ENCODE measurements at regions not wholly inside any gene's neighbourhood (a gene's known extent, or its start where the extent isn't known, plus 50 kb on each side); places are given as distances from the start of the nearest gene placed in this dataset.

- H3K4me2 ChIP-seq (ENCODE audit: low read length), result no peak overlapping the region
- H3K4me3 ChIP-seq (replicated peaks in 1 of 2; ENCODE audit: low read depth in 1 of 2, low read length in 2 of 2), result no peak overlapping the region
- no peaks in the 10 kb centered on the region for H4K20me1 ChIP-seq (ENCODE audit: insufficient read depth)
- POLR2A ChIA-PET, result no interaction called here
- no TSS peak for BruUV-seq (replicated peaks)
- H3K27ac ChIP-seq (ENCODE audit: low read depth, low read length), result no peak overlapping the region
- no peak for TF ChIP-seq POLR2A (IDR thresholded peaks at IDR 0.05; ENCODE audit: borderline replicate concordance, extremely low read depth, insufficient read depth, insufficient read length)
- TF ChIP-seq EZH2phosphoT487 (IDR thresholded peaks at IDR 0.05; ENCODE audit: borderline replicate concordance), result no peak
- no peak for TF ChIP-seq TCF7L2 (IDR thresholded peaks at IDR 0.05; ENCODE audit: borderline replicate concordance, extremely low read depth, insufficient read depth, insufficient read length)
- no peak for TF ChIP-seq POLR2AphosphoS5 (IDR thresholded peaks at IDR 0.05; ENCODE audit: low read depth, low read length)
- H3K79me2 ChIP-seq (ENCODE audit: insufficient read depth, low read length), result no peaks in the 10 kb centered on the region
- CTCF ChIA-PET, result no interaction called here
- no peak for DNase-seq (ENCODE audit: low read depth, low spot score)
- RAD21 ChIA-PET (ENCODE audit: low non-redundant PET in 1 of 2, low total read pairs in 2 of 2, uncharacterized antibody in 2 of 2, unreplicated experiment in 2 of 2), result no interaction called here
- no peaks in the 10 kb centered on the region for H3K9me2 ChIP-seq (ENCODE audit: insufficient read depth)
- no peaks in the 10 kb centered on the region for H3K4me1 ChIP-seq (ENCODE audit: control insufficient read depth in 1 of 2, insufficient read depth in 2 of 2, low read length in 2 of 2)
- H2AFZ ChIP-seq (ENCODE audit: low read depth, low read length, poor library complexity, severe bottlenecking), result no peak overlapping the region
- no peak overlapping the region for H3K9ac ChIP-seq (ENCODE audit: low read length)
- no peaks in the 10 kb centered on the region for H3K9me3 ChIP-seq (ENCODE audit: control insufficient read depth in 1 of 2, insufficient read depth in 1 of 2, low read depth in 1 of 2, low read length in 2 of 2)
- peaks cover 9% of the 10 kb centered on the region; the same call in 1 of the 2 replicates for H3K27me3 ChIP-seq (ENCODE audit: insufficient read depth, low read length)
- no peak for ATAC-seq
- H3K36me3 ChIP-seq (ENCODE audit: control insufficient read depth in 1 of 2, insufficient read depth in 2 of 2, low read length in 2 of 2), result no peaks in the 10 kb centered on the region
- intact Hi-C loops (cut with micrococcal nuclease), result no loop called here
These were observed 96.3 kb upstream of the WDR1 start for GRCh38 chr4:10212901-10213300.

- Histone ChIP-seq H3K9ac (ENCODE audit: low read length) (no peak overlapping the region), H4K20me1 (ENCODE audit: insufficient read depth) (no peaks in the 10 kb centered on the region), H3K27ac (ENCODE audit: low read depth, low read length) (no peak overlapping the region), H3K79me2 (ENCODE audit: insufficient read depth, low read length) (no peaks in the 10 kb centered on the region), H3K36me3 (ENCODE audit: control insufficient read depth in 1 of 2, insufficient read depth in 2 of 2, low read length in 2 of 2) (no peaks in the 10 kb centered on the region), H3K9me3 (ENCODE audit: control insufficient read depth in 1 of 2, insufficient read depth in 1 of 2, low read depth in 1 of 2, low read length in 2 of 2) (no peaks in the 10 kb centered on the region), H3K9me2 (ENCODE audit: insufficient read depth) (no peaks in the 10 kb centered on the region), H2AFZ (ENCODE audit: low read depth, low read length, poor library complexity, severe bottlenecking) (no peak overlapping the region), H3K4me1 (ENCODE audit: control insufficient read depth in 1 of 2, insufficient read depth in 2 of 2, low read length in 2 of 2) (no peaks in the 10 kb centered on the region), H3K4me3 (replicated peaks in 1 of 2; ENCODE audit: low read depth in 1 of 2, low read length in 2 of 2) (no peak overlapping the region), H3K27me3 (ENCODE audit: insufficient read depth, low read length) (peaks cover 11% of the 10 kb centered on the region; the same call in 1 of the 2 replicates), H3K4me2 (ENCODE audit: low read length) (no peak overlapping the region)
- ChIA-PET POLR2A (no interaction called here), CTCF (no interaction called here), RAD21 (ENCODE audit: low non-redundant PET in 1 of 2, low total read pairs in 2 of 2, uncharacterized antibody in 2 of 2, unreplicated experiment in 2 of 2) (no interaction called here)
- ATAC-seq (no peak), DNase-seq (ENCODE audit: low read depth, low spot score) (no peak)
- BruUV-seq (replicated peaks), result no TSS peak
- intact Hi-C loops (cut with micrococcal nuclease), result no loop called here
- TF ChIP-seq MAX (IDR thresholded peaks at IDR 0.05), result no peak
- TF ChIP-seq TCF7L2 (IDR thresholded peaks at IDR 0.05; ENCODE audit: borderline replicate concordance, extremely low read depth, insufficient read depth, insufficient read length), result no peak
- no peak for TF ChIP-seq POLR2AphosphoS5 (IDR thresholded peaks at IDR 0.05; ENCODE audit: low read depth, low read length)
- no peak for TF ChIP-seq EZH2 (IDR thresholded peaks at IDR 0.05)
- TF ChIP-seq ELF1 (IDR thresholded peaks at IDR 0.05; ENCODE audit: borderline replicate concordance, low read depth), result no peak
- no peak for TF ChIP-seq EGR1 (IDR thresholded peaks at IDR 0.05; ENCODE audit: low read depth)
- no peak for TF ChIP-seq SP1 (IDR thresholded peaks at IDR 0.05; ENCODE audit: low read depth)
- no peak for TF ChIP-seq CBX3 (IDR thresholded peaks at IDR 0.05; ENCODE audit: low read depth)
- TF ChIP-seq CTCF (IDR thresholded peaks at IDR 0.05 in 2 of 3, conservative IDR thresholded peaks at IDR 0.05 in 1 of 3; ENCODE audit: borderline replicate concordance in 1 of 3, insufficient read depth in 1 of 3, low read depth in 2 of 3, low read length in 2 of 3), result no peak
- TF ChIP-seq CEBPB (IDR thresholded peaks at IDR 0.05; ENCODE audit: low read depth), result no peak
- TF ChIP-seq YY1 (IDR thresholded peaks at IDR 0.05; ENCODE audit: extremely low read depth, insufficient replicate concordance, low read depth, low read length), result no peak
- no peak for TF ChIP-seq SIN3A (IDR thresholded peaks at IDR 0.05; ENCODE audit: low read depth)
- no peak for TF ChIP-seq JUND (IDR thresholded peaks at IDR 0.05)
- no peak for TF ChIP-seq RAD21 (IDR thresholded peaks at IDR 0.05; ENCODE audit: low read depth)
- TF ChIP-seq ATF3 (IDR thresholded peaks at IDR 0.05), result no peak
- TF ChIP-seq ZNF274 (IDR thresholded peaks at IDR 0.05; ENCODE audit: low read depth, low read length), result no peak
- no peak for TF ChIP-seq ZBTB33 (IDR thresholded peaks at IDR 0.05; ENCODE audit: extremely low read depth, insufficient replicate concordance, low read length)
These were observed 95.8 kb upstream of the WDR1 start for GRCh38 chr4:10212400-10212799.

Data from HCT116 (cell line).